ENCODE measurements at regions not wholly inside any gene's neighbourhood (a gene's known extent, or its start where the extent isn't known, plus 50 kb on each side); places are given as distances from the start of the nearest gene placed in this dataset.

DNA sequence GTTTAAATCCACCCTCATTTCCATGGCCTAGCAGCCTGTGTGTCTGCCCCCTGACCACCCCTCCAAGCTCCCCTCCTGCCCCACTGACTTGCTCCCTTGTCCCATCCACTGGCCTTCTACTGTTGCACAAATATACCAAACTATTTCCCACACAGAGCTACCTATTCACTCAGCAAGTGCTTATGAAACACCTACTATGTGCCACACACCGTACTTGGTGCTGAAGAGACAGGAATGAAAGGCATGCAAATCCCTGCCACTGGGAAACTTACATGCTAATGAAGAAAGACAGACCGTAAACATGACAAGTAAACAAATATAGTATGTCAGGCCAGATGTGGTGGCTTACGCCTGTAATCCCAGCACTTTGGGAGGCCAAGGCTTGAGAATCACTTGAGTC lies 49.9 kb upstream of the CAPZB start:
- Histone ChIP-seq H3K9ac (ENCODE audit: insufficient read depth in 1 of 2, low read depth in 2 of 2, low read length in 2 of 2) (no peak overlapping the region), H2AFZ (ENCODE audit: low read depth, low read length) (no peak overlapping the region), H3K79me2 (ENCODE audit: control insufficient read depth, insufficient read depth, low read length) (no peaks in the 10 kb centered on the region), H3K9me1 (ENCODE audit: control insufficient read depth, insufficient read depth, low read length) (no peaks in the 10 kb centered on the region), H3K27me3 (ENCODE audit: control insufficient read depth in 2 of 2, insufficient read depth in 2 of 2, low read length in 2 of 2) (no peaks in the 10 kb centered on the region), H3K4me2 (ENCODE audit: insufficient read depth, low read length) (no peak overlapping the region), H3K36me3 (ENCODE audit: control insufficient read depth, insufficient read depth, low read length) (no peaks in the 10 kb centered on the region), H3K4me1 (replicated peaks in 1 of 2; ENCODE audit: control insufficient read depth in 2 of 2, insufficient read depth in 2 of 2, low read length in 2 of 2) (peaks cover 0 to 3% of the 10 kb centered on the region in 2 experiments; a peak in 1 of 5 replicates), H3K27ac (ENCODE audit: extremely low read depth, low read depth, low read length) (no peak overlapping the region), H3K4me3 (no peak overlapping the region), H4K20me1 (replicated peaks; ENCODE audit: control insufficient read depth, insufficient read depth, low read length) (no peaks in the 10 kb centered on the region), H3K9me3 (replicated peaks; ENCODE audit: control insufficient read depth, insufficient read depth, low read depth, low read length) (peaks cover 5% of the 10 kb centered on the region)
- peak; percentile 77; the same call in 1 of the 2 replicates for TF ChIP-seq ZKSCAN1 (IDR thresholded peaks at IDR 0.05; ENCODE audit: low read depth, low read length)
- TF ChIP-seq, protein P1, sequence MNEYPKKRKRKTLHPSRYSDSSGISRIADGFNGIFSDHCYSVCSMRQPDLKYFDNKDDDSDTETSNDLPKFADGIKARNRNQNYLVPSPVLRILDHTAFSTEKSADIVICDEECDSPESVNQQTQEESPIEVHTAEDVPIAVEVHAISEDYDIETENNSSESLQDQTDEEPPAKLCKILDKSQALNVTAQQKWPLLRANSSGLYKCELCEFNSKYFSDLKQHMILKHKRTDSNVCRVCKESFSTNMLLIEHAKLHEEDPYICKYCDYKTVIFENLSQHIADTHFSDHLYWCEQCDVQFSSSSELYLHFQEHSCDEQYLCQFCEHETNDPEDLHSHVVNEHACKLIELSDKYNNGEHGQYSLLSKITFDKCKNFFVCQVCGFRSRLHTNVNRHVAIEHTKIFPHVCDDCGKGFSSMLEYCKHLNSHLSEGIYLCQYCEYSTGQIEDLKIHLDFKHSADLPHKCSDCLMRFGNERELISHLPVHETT (CRISPR knock-in tag; conservative IDR thresholded peaks at IDR 0.05 in 1 of 2, IDR thresholded peaks at IDR 0.05 in 1 of 2), result no peak
- peak; percentile 85 for TF ChIP-seq ZNF121 (CRISPR knock-in tag; conservative IDR thresholded peaks at IDR 0.05)
- TF ChIP-seq, protein P2, sequence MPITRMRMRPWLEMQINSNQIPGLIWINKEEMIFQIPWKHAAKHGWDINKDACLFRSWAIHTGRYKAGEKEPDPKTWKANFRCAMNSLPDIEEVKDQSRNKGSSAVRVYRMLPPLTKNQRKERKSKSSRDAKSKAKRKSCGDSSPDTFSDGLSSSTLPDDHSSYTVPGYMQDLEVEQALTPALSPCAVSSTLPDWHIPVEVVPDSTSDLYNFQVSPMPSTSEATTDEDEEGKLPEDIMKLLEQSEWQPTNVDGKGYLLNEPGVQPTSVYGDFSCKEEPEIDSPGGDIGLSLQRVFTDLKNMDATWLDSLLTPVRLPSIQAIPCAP (CRISPR knock-in tag; IDR thresholded peaks at IDR 0.05; ENCODE audit: borderline replicate concordance), result no peak
- peak; percentile 25 for TF ChIP-seq ZNF146 (CRISPR knock-in tag; IDR thresholded peaks at IDR 0.05; ENCODE audit: unreplicated experiment)
- no peak for TF ChIP-seq ZNF717 (CRISPR knock-in tag; IDR thresholded peaks at IDR 0.05)
- FAIRE-seq (no peak), ATAC-seq (no peak), DNase-seq (ENCODE audit: extremely low read depth in 1 of 4, low spot score in 3 of 4) (no peak)
- BruUV-seq (replicated peaks), result no TSS peak
- in situ Hi-C loops (cut with MboI) (no loop called here), intact Hi-C loops (cut with micrococcal nuclease) (no loop called here)
- POLR2A ChIA-PET, result no interaction called here
- 41% methylated on average over 3 of the region's 3 CpGs for WGBS (ENCODE audit: insufficient coverage, low coverage, missing lambda C conversion rate)
- CTCF ChIA-PET (ENCODE audit: low intra/inter-chr PET ratio), result no interaction called here
